Mucosa of rectum (tissue), 2 donors: ENCODE measurements at regions not wholly inside any gene's neighbourhood (a gene's known extent, or its start where the extent isn't known, plus 50 kb on each side); places are given as distances from the start of the nearest gene placed in this dataset.
"Not testable (repeated sequence)": the region's sequence is repeated elsewhere in the genome, so short reads cannot be mapped to it uniquely, and the experiment has no call there.

Experiments
- H3K27ac ChIP-seq, 2 donors: one replicate each; pipeline ENCODE4 v1.7.0; 2013; ENCODE audit warnings: inconsistent platforms in 2 of 2, low read depth in 2 of 2, low read length in 2 of 2
- H3K27me3 ChIP-seq, 2 donors: one replicate each; pipeline ENCODE4 v1.7.0; 2013; ENCODE audit warnings: low read length in 2 of 2; ENCODE audit not compliant: control insufficient read depth in 2 of 2, insufficient read depth in 2 of 2
- H3K36me3 ChIP-seq, 2 donors: one replicate each; pipeline ENCODE4 v1.7.0; 2013; ENCODE audit warnings: low read length in 2 of 2; ENCODE audit not compliant: control insufficient read depth in 2 of 2, insufficient read depth in 2 of 2
- H3K4me1 ChIP-seq, 2 donors: one replicate each; pipeline ENCODE4 v1.7.0; 2013; ENCODE audit warnings: low read length in 2 of 2, mild to moderate bottlenecking in 1 of 2; ENCODE audit not compliant: control insufficient read depth in 2 of 2, insufficient read depth in 2 of 2
- H3K4me3 ChIP-seq, 2 donors: one replicate each; pipeline ENCODE4 v1.7.0; 2013; ENCODE audit warnings: low read length in 2 of 2
- H3K9ac ChIP-seq, 2 donors: one replicate each; pipeline ENCODE4 v1.7.0; 2013; ENCODE audit warnings: low read length in 2 of 2, low read depth in 1 of 2, mild to moderate bottlenecking in 1 of 2
- H3K9me3 ChIP-seq, 2 donors: one replicate each; pipeline ENCODE4 v1.7.0; 2013; ENCODE audit warnings: low read length in 2 of 2; ENCODE audit not compliant: control insufficient read depth in 2 of 2
- donor health status: healthy.
- donor health status: Normal muscosa, but diverticular disease.

DNA sequence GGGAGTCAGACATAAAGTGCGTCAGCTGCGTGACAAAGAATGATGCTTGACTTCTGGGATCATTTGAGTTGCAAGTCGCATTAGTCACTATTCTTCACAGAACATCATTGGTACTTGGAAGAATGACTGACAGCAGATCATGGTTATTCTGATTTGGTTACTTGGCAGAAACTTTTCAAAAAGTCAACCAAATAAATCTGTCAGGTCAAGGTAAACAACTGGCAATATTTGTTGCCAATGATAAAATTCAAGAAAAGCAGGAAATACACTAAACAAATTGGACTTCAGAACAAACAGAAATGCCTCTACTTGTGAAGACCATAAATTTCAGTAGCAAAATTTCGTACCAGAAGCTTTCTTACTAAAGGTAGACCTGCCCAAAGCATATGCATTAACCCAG, 221.6 kb downstream of the TFAP2A start:
- Histone ChIP-seq H3K36me3 (no peaks in the 10 kb centered on the region), H3K27me3 (no peaks in the 10 kb centered on the region), H3K9me3 (no peaks in the 10 kb centered on the region), H3K4me3 (no peak overlapping the region), H3K4me1 (no peaks in the 10 kb centered on the region), H3K27ac (no peak overlapping the region), H3K9ac (no peak overlapping the region)

GRCh38 chr6:10190042-10190441, 224.8 kb downstream of the TFAP2A start:
- H3K4me1 ChIP-seq, result no peaks in the 10 kb centered on the region
- H3K9ac ChIP-seq, result no peak overlapping the region
- H3K36me3 ChIP-seq, result no peaks in the 10 kb centered on the region
- H3K9me3 ChIP-seq, result no peaks in the 10 kb centered on the region
- no peak overlapping the region for H3K4me3 ChIP-seq
- no peak overlapping the region for H3K27ac ChIP-seq
- no peaks in the 10 kb centered on the region for H3K27me3 ChIP-seq

GRCh38 chr6:10184371-10185227, 230.3 kb downstream of the TFAP2A start:
- Histone ChIP-seq H3K4me3 (no peak overlapping the region), H3K4me1 (no peaks in the 10 kb centered on the region), H3K9ac (no peak overlapping the region), H3K9me3 (no peaks in the 10 kb centered on the region), H3K36me3 (no peaks in the 10 kb centered on the region), H3K27me3 (no peaks in the 10 kb centered on the region), H3K27ac (no peak overlapping the region)

GRCh38 chr6:10180138-10181074, 234.5 kb downstream of the TFAP2A start:
- no peaks in the 10 kb centered on the region for H3K27me3 ChIP-seq
- H3K4me1 ChIP-seq, result no peaks in the 10 kb centered on the region
- no peaks in the 10 kb centered on the region for H3K9me3 ChIP-seq
- H3K36me3 ChIP-seq, result no peaks in the 10 kb centered on the region
- no peak overlapping the region for H3K4me3 ChIP-seq
- no peak overlapping the region for H3K9ac ChIP-seq
- H3K27ac ChIP-seq, result no peak overlapping the region

DNA sequence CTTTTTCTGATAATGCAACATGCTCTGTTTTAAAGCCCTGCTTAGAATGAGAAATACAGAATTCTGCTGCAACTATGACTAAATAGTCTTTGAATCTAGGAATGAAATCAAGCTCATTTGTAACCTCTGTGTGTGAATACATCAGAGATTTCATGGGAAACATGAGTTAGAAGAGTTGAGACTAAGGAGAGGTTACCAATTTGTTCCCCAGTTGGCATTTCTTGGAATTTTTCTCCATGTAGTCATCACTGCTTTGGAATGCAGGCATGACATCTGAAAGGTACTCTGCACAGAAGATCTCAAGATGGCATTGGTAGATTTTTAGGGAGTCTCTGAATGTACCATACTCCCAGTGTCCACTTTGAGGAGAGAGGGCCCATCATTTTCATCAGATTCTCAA, 237.2 kb downstream of the TFAP2A start:
- Histone ChIP-seq H3K4me1 (no peaks in the 10 kb centered on the region), H3K9me3 (no peaks in the 10 kb centered on the region), H3K4me3 (no peak overlapping the region), H3K27ac (no peak overlapping the region), H3K36me3 (no peaks in the 10 kb centered on the region), H3K9ac (no peak overlapping the region), H3K27me3 (no peaks in the 10 kb centered on the region)

DNA sequence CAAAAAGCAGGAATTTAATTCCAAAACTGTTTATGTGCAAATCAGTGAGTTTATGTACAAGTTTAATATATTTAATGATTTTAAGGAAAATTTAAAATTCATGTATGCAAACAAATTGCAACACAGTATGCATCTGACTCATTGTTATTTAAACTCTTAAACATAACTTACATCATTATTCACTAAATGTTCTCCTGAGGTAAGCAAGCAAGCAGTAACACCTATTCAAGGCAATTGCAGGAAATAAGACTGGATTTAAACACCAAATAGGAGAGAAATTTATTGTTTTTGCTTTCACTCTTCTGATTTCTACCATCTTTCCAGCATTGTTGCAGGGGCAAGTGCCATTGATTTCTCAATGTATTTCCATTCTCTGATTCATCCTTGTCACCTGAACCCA, 239.5 kb downstream of the TFAP2A start:
- Histone ChIP-seq H3K36me3 (no peaks in the 10 kb centered on the region), H3K9me3 (no peaks in the 10 kb centered on the region), H3K4me1 (no peaks in the 10 kb centered on the region), H3K9ac (no peak overlapping the region), H3K27me3 (no peaks in the 10 kb centered on the region), H3K27ac (no peak overlapping the region), H3K4me3 (no peak overlapping the region)

- no peaks in the 10 kb centered on the region for H3K4me1 ChIP-seq
- no peak overlapping the region for H3K27ac ChIP-seq
- no peaks in the 10 kb centered on the region for H3K9me3 ChIP-seq
- no peaks in the 10 kb centered on the region for H3K36me3 ChIP-seq
- H3K4me3 ChIP-seq, result no peak overlapping the region
- H3K9ac ChIP-seq, result no peak overlapping the region
- H3K27me3 ChIP-seq, result no peaks in the 10 kb centered on the region
Observed at GRCh38 chr6:10174761-10175160, 240.1 kb downstream of the TFAP2A start.

- H3K9ac ChIP-seq, result no peak overlapping the region
- H3K36me3 ChIP-seq, result no peaks in the 10 kb centered on the region
- no peaks in the 10 kb centered on the region for H3K9me3 ChIP-seq
- no peaks in the 10 kb centered on the region for H3K4me1 ChIP-seq
- H3K27me3 ChIP-seq, result no peaks in the 10 kb centered on the region
- no peak overlapping the region for H3K4me3 ChIP-seq
- H3K27ac ChIP-seq, result no peak overlapping the region
Observed at GRCh38 chr6:10174056-10174455, 240.8 kb downstream of the TFAP2A start.

- not testable (repeated sequence) for H3K9me3 ChIP-seq, H3K9ac ChIP-seq, H3K27ac ChIP-seq, H3K4me3 ChIP-seq, H3K36me3 ChIP-seq, H3K4me1 ChIP-seq, H3K27me3 ChIP-seq
Observed at GRCh38 chr6:10171706-10172105, 243.2 kb downstream of the TFAP2A start.

DNA sequence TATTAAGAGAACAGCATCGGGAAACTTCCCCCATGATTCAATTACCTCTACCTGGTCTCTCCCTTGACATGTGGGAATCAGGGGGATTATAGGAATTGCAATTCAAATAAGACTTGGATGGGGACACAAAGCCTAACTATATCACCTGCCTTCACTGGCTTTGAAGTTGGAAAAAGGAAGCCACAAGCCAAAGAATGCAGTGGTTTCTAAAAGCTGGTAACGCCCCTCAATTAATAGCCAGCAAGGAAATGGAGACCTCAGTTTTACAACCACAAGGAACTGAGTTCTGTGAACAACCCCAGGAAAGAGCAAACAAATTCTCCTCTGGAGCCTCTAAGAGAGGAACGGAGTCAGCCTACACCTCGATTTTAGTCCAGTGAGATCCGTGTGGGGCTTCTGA, 244.1 kb downstream of the TFAP2A start:
- Histone ChIP-seq H3K27ac (no peak overlapping the region), H3K36me3 (no peaks in the 10 kb centered on the region), H3K9ac (no peak overlapping the region), H3K27me3 (no peaks in the 10 kb centered on the region), H3K4me3 (no peak overlapping the region), H3K9me3 (no peaks in the 10 kb centered on the region), H3K4me1 (no peaks in the 10 kb centered on the region)
